ENCODE measurements at regions not wholly inside any gene's neighbourhood (a gene's known extent, or its start where the extent isn't known, plus 50 kb on each side); places are given as distances from the start of the nearest gene placed in this dataset.

DNA sequence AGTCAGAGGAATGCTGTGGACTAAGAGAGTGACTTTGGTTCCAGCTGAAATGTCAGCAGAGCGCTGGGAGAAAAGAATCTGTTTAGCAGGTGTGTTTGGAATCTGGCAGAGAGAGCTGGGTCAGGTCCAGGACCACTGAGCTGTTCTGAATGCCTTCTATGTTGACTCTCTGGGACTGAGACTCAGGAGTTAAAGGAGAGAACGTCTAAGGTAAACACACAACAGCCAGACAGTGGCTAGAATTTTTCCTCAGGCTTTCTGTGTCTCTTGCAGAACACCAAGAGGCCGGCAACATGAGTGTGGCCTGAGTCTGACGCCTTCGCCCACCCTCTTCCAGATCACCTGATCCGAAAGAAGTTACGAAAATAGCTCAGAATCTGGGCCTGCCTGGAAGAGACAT lies 107.2 kb upstream of the ZNF462 start:
- TF ChIP-seq, protein P1, sequence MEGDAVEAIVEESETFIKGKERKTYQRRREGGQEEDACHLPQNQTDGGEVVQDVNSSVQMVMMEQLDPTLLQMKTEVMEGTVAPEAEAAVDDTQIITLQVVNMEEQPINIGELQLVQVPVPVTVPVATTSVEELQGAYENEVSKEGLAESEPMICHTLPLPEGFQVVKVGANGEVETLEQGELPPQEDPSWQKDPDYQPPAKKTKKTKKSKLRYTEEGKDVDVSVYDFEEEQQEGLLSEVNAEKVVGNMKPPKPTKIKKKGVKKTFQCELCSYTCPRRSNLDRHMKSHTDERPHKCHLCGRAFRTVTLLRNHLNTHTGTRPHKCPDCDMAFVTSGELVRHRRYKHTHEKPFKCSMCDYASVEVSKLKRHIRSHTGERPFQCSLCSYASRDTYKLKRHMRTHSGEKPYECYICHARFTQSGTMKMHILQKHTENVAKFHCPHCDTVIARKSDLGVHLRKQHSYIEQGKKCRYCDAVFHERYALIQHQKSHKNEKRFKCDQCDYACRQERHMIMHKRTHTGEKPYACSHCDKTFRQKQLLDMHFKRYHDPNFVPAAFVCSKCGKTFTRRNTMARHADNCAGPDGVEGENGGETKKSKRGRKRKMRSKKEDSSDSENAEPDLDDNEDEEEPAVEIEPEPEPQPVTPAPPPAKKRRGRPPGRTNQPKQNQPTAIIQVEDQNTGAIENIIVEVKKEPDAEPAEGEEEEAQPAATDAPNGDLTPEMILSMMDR (IDR thresholded peaks at IDR 0.05): no peak
- no peak for TF ChIP-seq POLR2A (IDR thresholded peaks at IDR 0.05)

Data from uterus (tissue), 2 donors.